ENCODE measurements at regions not wholly inside any gene's neighbourhood (a gene's known extent, or its start where the extent isn't known, plus 50 kb on each side); places are given as distances from the start of the nearest gene placed in this dataset.

DNA sequence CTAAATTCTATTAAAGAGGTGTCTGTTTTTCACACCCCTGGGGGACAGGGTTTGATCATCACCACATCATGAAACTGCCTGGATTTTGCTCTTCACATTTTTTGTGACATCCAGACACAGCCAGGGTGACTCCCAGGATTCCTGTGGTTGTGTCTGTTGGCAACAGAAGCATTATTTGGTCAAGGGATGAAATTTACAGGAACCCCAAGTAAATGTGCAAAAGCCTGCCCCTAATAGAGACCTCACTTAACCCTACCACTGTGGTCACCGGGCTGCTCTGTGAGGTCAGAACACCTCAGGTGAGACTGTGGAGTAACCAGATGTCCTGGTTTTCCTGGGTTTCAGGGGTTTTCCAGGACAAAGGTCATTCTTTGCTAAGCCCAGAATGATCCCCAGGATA, 103.8 kb downstream of the DAD1 start:
- TF ChIP-seq EZH2 (IDR thresholded peaks at IDR 0.05) (no peak), POLR2AphosphoS5 (IDR thresholded peaks at IDR 0.05; ENCODE audit: borderline replicate concordance, low read depth, low read length) (no peak)

All from SK-N-MC (cell line).